Type B pancreatic cell (in vitro differentiated cells): ENCODE measurements at regions not wholly inside any gene's neighbourhood (a gene's known extent, or its start where the extent isn't known, plus 50 kb on each side); places are given as distances from the start of the nearest gene placed in this dataset.

Experiments used
- DNase-seq: peaks from one replicate; pipeline ENCODE4 v3.0.0; 2021; ENCODE audit warnings: mixed read lengths; ENCODE audit not compliant: unreplicated experiment; ENCODE audit errors: extremely low spot score
- H3K27ac Mint-ChIP-seq: 2 replicates; pipeline ENCODE4 v1.8.0; 2021; ENCODE audit warnings: mild to moderate bottlenecking, mixed read lengths
- H3K27me3 Mint-ChIP-seq: 2 replicates; pipeline ENCODE4 v1.8.0; 2021; ENCODE audit warnings: mixed read lengths
- H3K36me3 Mint-ChIP-seq: 2 replicates; pipeline ENCODE4 v1.8.0; 2021; ENCODE audit warnings: mixed read lengths
- H3K4me1 Mint-ChIP-seq: one replicate; pipeline ENCODE4 v1.8.0; 2021; ENCODE audit warnings: mixed read lengths; ENCODE audit not compliant: unreplicated experiment
- H3K4me3 Mint-ChIP-seq: 2 replicates; pipeline ENCODE4 v1.8.0; 2021; ENCODE audit warnings: mild to moderate bottlenecking, mixed read lengths
- H3K9me3 Mint-ChIP-seq: 2 replicates; pipeline ENCODE4 v1.8.0; 2021; ENCODE audit warnings: mixed read lengths
- TF ChIP-seq, protein P1 (sequence below): fragments of 200-600 bp; sonication (generic); conservative IDR thresholded peaks from 2 replicates; pipeline ENCODE4 v1.5.0; 2021; ENCODE audit warnings: antibody characterized with exemption, mild to moderate bottlenecking

GRCh38 chr1:87833166-87833565, 504.5 kb downstream of the LMO4 start:
- Mint-ChIP-seq H3K27ac (no peak overlapping the region), H3K4me1 (peaks cover 9% of the 10 kb centered on the region), H3K36me3 (no peaks in the 10 kb centered on the region), H3K4me3 (no peak overlapping the region), H3K27me3 (no peaks in the 10 kb centered on the region), H3K9me3 (peaks cover 5% of the 10 kb centered on the region)
- TF ChIP-seq, protein P1, sequence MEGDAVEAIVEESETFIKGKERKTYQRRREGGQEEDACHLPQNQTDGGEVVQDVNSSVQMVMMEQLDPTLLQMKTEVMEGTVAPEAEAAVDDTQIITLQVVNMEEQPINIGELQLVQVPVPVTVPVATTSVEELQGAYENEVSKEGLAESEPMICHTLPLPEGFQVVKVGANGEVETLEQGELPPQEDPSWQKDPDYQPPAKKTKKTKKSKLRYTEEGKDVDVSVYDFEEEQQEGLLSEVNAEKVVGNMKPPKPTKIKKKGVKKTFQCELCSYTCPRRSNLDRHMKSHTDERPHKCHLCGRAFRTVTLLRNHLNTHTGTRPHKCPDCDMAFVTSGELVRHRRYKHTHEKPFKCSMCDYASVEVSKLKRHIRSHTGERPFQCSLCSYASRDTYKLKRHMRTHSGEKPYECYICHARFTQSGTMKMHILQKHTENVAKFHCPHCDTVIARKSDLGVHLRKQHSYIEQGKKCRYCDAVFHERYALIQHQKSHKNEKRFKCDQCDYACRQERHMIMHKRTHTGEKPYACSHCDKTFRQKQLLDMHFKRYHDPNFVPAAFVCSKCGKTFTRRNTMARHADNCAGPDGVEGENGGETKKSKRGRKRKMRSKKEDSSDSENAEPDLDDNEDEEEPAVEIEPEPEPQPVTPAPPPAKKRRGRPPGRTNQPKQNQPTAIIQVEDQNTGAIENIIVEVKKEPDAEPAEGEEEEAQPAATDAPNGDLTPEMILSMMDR: no peak
- DNase-seq: no peak

DNA sequence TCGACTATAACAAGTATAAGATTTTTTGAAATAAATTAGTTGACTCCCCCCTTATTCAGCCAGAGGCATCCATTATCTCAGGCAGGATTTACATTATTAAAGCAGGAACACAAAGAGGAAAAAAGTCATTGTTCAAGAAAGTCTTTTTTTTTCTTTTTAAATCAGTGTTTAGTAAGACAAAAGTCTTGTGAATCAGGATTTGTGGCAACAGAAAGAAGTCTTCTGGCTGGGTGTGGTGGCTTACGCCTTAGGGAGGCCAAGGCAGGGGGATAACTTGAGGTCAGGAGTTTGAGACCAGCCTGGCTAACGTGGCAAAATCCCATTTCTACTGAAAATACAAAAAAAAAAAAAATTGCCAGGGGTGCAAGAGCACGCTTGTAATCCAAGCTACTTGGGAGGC, 505.5 kb downstream of the LMO4 start:
- no peak overlapping the region for H3K4me3 Mint-ChIP-seq
- TF ChIP-seq, protein P1: no peak
- no peak for DNase-seq
- no peak overlapping the region for H3K27ac Mint-ChIP-seq
- H3K36me3 Mint-ChIP-seq: no peaks in the 10 kb centered on the region
- H3K27me3 Mint-ChIP-seq: no peaks in the 10 kb centered on the region
- peaks cover 9% of the 10 kb centered on the region for H3K4me1 Mint-ChIP-seq
- H3K9me3 Mint-ChIP-seq: peaks cover 5% of the 10 kb centered on the region

- no peak overlapping the region for H3K4me3 Mint-ChIP-seq
- peaks cover 5% of the 10 kb centered on the region for H3K9me3 Mint-ChIP-seq
- TF ChIP-seq, protein P1: no peak
- H3K27ac Mint-ChIP-seq: peak overlapping the region; percentile 23
- peaks cover 9% of the 10 kb centered on the region for H3K4me1 Mint-ChIP-seq
- no peaks in the 10 kb centered on the region for H3K27me3 Mint-ChIP-seq
- H3K36me3 Mint-ChIP-seq: no peaks in the 10 kb centered on the region
- no peak for DNase-seq
Measured at GRCh38 chr1:87834941-87835340, 506.3 kb downstream of the LMO4 start.

- no peak overlapping the region for H3K4me3 Mint-ChIP-seq
- no peaks in the 10 kb centered on the region for H3K36me3 Mint-ChIP-seq
- no peak overlapping the region for H3K27ac Mint-ChIP-seq
- TF ChIP-seq, protein P1: no peak
- H3K27me3 Mint-ChIP-seq: no peaks in the 10 kb centered on the region
- no peaks in the 10 kb centered on the region for H3K9me3 Mint-ChIP-seq
- H3K4me1 Mint-ChIP-seq: no peaks in the 10 kb centered on the region
- DNase-seq: no peak
Measured at GRCh38 chr1:87840767-87841166, 512.1 kb downstream of the LMO4 start.

DNA sequence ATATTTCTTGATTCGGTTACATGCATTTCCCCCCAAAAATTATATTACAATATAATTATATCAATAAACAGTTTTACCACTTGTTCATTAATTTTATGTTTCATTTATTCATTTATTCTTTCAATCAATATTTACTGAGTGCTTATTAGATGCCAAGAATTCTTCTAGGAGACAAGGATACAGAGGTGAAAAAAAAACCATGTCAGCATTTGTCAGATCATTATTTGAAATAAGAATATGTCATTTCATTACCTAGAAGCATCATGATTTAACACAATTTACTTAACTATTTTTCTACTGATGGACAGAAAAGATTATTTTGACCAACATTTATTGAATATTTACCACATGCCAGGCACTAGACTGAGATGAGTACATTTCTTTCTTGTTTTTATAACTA, 512.7 kb downstream of the LMO4 start:
- H3K4me3 Mint-ChIP-seq: no peak overlapping the region
- no peak for DNase-seq
- no peaks in the 10 kb centered on the region for H3K27me3 Mint-ChIP-seq
- no peaks in the 10 kb centered on the region for H3K4me1 Mint-ChIP-seq
- H3K27ac Mint-ChIP-seq: no peak overlapping the region
- TF ChIP-seq, protein P1: no peak
- H3K36me3 Mint-ChIP-seq: no peaks in the 10 kb centered on the region
- no peaks in the 10 kb centered on the region for H3K9me3 Mint-ChIP-seq

DNA sequence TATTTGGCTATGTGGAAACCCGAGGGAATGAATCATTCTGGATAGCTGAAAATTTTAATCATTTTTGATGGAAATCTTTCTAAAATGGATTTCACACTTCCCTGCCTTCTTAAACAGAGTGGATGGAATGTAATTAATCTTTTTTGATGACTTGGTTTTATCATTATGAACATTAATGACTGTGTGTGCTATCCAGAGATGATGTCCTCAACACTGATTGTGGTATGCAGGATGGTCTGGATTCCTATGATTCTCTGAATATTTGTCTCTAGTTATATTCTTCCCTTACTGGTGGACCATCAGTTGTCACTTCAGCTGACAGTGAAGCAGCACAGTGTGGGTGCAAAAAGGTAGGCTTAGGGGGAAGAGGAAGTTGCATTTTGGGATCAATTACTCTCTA, 513.5 kb downstream of the LMO4 start:
- no peak for DNase-seq
- Mint-ChIP-seq H3K4me3 (no peak overlapping the region), H3K36me3 (no peaks in the 10 kb centered on the region)

More for the DNA sequence above, 513.5 kb downstream of the LMO4 start:
- Mint-ChIP-seq H3K27ac (no peak overlapping the region), H3K4me1 (no peaks in the 10 kb centered on the region), H3K27me3 (no peaks in the 10 kb centered on the region), H3K9me3 (no peaks in the 10 kb centered on the region)
- TF ChIP-seq, protein P1: no peak
